Coronary artery (tissue), 2 donors: ENCODE measurements at regions not wholly inside any gene's neighbourhood (a gene's known extent, or its start where the extent isn't known, plus 50 kb on each side); places are given as distances from the start of the nearest gene placed in this dataset.

Experiments used
- DNase-seq: peaks from one replicate; pipeline ENCODE4 v3.0.0-alpha.2; 2017; ENCODE audit warnings: low spot score
- H3K27ac ChIP-seq, 2 donors: fragments of 200-600 bp; sonication (generic); one replicate each; pipeline ENCODE4 v1.5.1; 2016 to 2019
- H3K4me3 ChIP-seq: fragments of 200-600 bp; sonication (generic); 2 replicates; pipeline ENCODE4 v1.5.1; 2016; ENCODE audit warnings: mild to moderate bottlenecking, moderate library complexity
- CTCF ChIP-seq: fragments of 200-600 bp; sonication (generic); IDR thresholded peaks from one replicate; pipeline ENCODE4 v1.5.1; 2019; ENCODE audit warnings: antibody characterized with exemption

GRCh38 chr3:72391659-72392058 lies 456.6 kb downstream of the SHQ1 start:
- no peak for TF ChIP-seq CTCF
- Histone ChIP-seq H3K27ac (no peak overlapping the region), H3K4me3 (no peak overlapping the region)
- no peak for DNase-seq

- Histone ChIP-seq H3K4me3 (no peak overlapping the region), H3K27ac (no peak overlapping the region)
- no peak for TF ChIP-seq CTCF
- no peak for DNase-seq
These were observed 457.4 kb downstream of the SHQ1 start for GRCh38 chr3:72390841-72391240.

- no peak for DNase-seq
- Histone ChIP-seq H3K4me3 (no peak overlapping the region), H3K27ac (no peak overlapping the region)
- no peak for TF ChIP-seq CTCF
These were observed 459.6 kb downstream of the SHQ1 start for GRCh38 chr3:72388644-72389043.

- no peak for TF ChIP-seq CTCF
- no peak for DNase-seq
- no peak overlapping the region for H3K4me3 ChIP-seq
- no peak overlapping the region for H3K27ac ChIP-seq
These were observed 460.1 kb downstream of the SHQ1 start for GRCh38 chr3:72388117-72388516.

GRCh38 chr3:72386327-72387000 lies 461.8 kb downstream of the SHQ1 start:
- Histone ChIP-seq H3K27ac (no peak overlapping the region), H3K4me3 (no peak overlapping the region)
- no peak for TF ChIP-seq CTCF
- DNase-seq = no peak

GRCh38 chr3:72385167-72385566 lies 463.1 kb downstream of the SHQ1 start:
- DNase-seq = no peak
- no peak overlapping the region for H3K27ac ChIP-seq
- TF ChIP-seq CTCF = no peak
- H3K4me3 ChIP-seq = no peak overlapping the region

- no peak for DNase-seq
- no peak overlapping the region for H3K27ac ChIP-seq
- TF ChIP-seq CTCF = no peak
- no peak overlapping the region for H3K4me3 ChIP-seq
These were observed 463.6 kb downstream of the SHQ1 start for GRCh38 chr3:72384602-72385001.
